ENCODE measurements at regions not wholly inside any gene's neighbourhood (a gene's known extent, or its start where the extent isn't known, plus 50 kb on each side); places are given as distances from the start of the nearest gene placed in this dataset.

DNA sequence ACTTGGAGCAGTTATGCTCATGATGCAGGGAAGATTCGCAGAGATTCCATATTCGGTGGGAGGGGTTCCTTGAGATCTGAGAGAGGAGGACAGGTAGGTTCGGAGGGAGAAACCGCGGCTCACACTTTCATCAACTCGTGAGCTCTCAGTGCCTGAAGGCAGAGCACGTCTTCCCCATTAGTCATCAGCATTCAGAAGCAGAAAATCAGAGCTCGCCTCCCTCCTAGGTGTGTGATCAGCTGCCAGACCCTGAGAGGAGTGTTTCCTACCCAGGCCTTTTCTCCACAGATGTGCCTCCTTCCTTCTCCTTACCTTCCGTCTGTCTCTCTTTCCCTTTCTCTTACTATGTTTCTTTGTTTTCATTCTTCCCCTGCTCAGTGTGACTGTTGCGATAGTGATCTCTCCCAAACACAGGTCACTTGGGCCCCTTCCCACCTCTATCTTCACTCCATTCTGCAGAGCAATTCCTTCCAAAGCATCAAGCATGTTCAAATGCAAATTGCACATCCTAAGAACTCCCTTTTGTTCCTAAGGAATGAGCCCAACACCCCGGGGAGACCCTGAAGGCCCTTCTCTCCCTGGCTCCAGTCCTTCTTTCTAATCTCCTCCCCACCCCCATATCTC lies 389.5 kb downstream of the UQCRFS1 start:
- Histone ChIP-seq H3K27me3 (ENCODE audit: control insufficient read depth, insufficient read depth, low read length) (no peaks in the 10 kb centered on the region), H3K4me3 (ENCODE audit: low read depth, low read length) (no peak overlapping the region), H3K36me3 (ENCODE audit: control insufficient read depth, insufficient read depth, low read length) (no peaks in the 10 kb centered on the region)
- FAIRE-seq (no peak), DNase-seq (ENCODE audit: low read depth) (peak; percentile 1)
- TF ChIP-seq, protein P1, sequence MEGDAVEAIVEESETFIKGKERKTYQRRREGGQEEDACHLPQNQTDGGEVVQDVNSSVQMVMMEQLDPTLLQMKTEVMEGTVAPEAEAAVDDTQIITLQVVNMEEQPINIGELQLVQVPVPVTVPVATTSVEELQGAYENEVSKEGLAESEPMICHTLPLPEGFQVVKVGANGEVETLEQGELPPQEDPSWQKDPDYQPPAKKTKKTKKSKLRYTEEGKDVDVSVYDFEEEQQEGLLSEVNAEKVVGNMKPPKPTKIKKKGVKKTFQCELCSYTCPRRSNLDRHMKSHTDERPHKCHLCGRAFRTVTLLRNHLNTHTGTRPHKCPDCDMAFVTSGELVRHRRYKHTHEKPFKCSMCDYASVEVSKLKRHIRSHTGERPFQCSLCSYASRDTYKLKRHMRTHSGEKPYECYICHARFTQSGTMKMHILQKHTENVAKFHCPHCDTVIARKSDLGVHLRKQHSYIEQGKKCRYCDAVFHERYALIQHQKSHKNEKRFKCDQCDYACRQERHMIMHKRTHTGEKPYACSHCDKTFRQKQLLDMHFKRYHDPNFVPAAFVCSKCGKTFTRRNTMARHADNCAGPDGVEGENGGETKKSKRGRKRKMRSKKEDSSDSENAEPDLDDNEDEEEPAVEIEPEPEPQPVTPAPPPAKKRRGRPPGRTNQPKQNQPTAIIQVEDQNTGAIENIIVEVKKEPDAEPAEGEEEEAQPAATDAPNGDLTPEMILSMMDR (IDR thresholded peaks at IDR 0.05; ENCODE audit: insufficient read depth, low read length, severe bottlenecking) = no peak

DNA sequence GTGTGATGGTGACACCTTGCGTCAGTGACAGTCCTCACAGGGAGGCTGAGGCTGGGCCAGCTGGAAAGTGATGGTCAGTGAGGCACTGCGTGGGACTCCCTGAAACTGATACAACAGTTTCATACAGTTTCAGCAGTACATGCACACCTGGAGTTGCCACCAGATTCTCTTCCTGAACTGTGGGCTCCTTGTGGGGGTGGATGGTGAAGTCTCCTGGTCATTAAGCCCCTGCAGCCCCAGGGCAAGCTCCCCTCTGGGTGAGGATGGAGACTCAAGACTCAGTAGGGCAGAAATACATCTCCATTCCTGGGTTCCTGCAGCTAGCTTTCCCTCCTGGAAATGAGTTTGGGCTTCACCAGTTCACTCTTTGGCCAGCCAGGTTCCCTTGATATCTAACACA lies 392.7 kb downstream of the UQCRFS1 start:
- Histone ChIP-seq H3K27me3 (ENCODE audit: control insufficient read depth, insufficient read depth, low read length) (no peaks in the 10 kb centered on the region), H3K36me3 (ENCODE audit: control insufficient read depth, insufficient read depth, low read length) (no peaks in the 10 kb centered on the region), H3K4me3 (ENCODE audit: low read depth, low read length) (no peak overlapping the region)
- no peak for DNase-seq (ENCODE audit: low read depth)
- FAIRE-seq = no peak
- TF ChIP-seq, protein P1 (IDR thresholded peaks at IDR 0.05; ENCODE audit: insufficient read depth, low read length, severe bottlenecking) = no peak

DNA sequence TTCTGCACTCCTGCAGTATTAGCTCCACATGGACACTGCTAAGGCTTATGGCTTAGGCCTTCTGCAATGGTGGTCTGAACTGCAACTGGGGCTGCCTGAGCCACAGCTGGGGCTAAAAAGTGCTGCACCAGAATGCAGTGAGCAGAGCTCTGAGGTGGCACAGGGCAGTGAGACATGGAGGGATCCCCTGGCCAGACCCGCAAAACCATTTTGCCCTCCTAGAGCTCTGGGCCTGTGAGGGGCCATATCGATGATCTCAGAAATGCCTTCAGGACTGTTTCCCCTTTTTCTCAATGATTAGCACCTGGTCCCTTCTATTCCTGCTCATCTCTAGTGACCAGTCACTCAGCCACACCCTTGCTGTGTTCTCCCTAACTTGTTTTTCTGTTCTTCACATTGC lies 397.7 kb downstream of the UQCRFS1 start:
- no peaks in the 10 kb centered on the region for H3K36me3 ChIP-seq (ENCODE audit: control insufficient read depth, insufficient read depth, low read length)
- H3K4me3 ChIP-seq (ENCODE audit: low read depth, low read length) = no peak overlapping the region
- FAIRE-seq (no peak), DNase-seq (ENCODE audit: low read depth) (no peak)
- TF ChIP-seq, protein P1 (IDR thresholded peaks at IDR 0.05; ENCODE audit: insufficient read depth, low read length, severe bottlenecking) = no peak
- H3K27me3 ChIP-seq (ENCODE audit: control insufficient read depth, insufficient read depth, low read length) = no peaks in the 10 kb centered on the region

DNA sequence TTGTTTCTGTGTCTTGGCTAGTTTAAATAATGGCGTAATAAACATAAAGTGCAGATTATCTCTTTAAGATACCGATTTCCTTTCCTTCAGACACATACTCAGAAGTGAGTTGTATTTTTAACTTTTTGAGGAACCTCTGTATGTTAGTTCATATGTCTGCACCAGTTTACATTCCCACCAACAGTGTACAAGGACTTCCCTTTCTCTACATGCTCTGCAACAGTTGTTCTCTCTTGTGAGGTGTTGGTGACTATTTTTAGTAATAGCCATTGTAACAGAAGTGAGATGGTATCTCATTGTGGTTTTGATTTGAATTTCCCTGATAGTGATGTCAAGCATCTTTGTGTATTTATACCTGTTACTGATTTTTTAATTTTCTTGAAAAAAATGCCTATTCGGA lies 418.6 kb downstream of the UQCRFS1 start:
- DNase-seq (ENCODE audit: low read depth) = no peak
- TF ChIP-seq, protein P1 (IDR thresholded peaks at IDR 0.05; ENCODE audit: insufficient read depth, low read length, severe bottlenecking) = no peak
- no peaks in the 10 kb centered on the region for H3K36me3 ChIP-seq (ENCODE audit: control insufficient read depth, insufficient read depth, low read length)
- H3K27me3 ChIP-seq (ENCODE audit: control insufficient read depth, insufficient read depth, low read length) = no peaks in the 10 kb centered on the region
- no peak overlapping the region for H3K4me3 ChIP-seq (ENCODE audit: low read depth, low read length)
- no peak for FAIRE-seq

DNA sequence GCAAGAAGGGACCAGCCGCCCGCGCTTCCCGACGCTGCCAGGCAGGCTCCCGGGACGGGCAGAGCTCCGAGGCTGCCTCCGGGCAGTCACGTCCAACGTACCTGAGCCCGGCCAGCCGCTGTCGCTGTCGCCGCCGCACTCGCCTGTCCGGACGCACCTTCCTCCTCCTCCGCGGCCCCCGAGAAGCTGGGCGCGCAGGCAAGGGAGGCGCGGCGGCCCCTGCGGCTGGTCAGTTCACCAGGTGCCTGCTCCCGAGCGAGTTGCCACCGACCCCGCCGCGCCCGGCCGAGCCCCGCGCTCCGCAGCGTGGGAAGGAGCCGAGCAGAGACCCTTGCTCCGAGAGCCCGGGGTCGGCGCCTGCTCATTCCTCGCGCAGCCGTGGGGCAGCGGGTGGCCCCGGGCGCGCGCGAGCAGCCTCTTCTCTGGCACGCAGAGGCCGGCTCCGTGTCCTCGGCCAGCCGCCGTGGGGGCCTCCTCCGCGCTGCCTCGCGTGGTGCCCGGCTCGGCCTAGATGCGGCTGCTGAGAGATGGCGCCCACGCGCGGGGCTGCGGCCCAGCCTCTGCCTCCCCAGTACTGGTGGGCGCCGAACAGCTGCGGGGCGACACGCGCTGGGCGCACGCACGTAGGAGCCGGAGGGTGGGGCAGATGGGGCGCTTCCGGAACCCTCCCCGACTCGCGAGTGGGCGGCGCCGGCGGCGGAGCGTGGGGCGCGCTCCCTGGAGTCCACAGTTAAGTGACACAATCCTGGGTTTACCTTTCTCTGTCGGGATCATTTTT lies 419.4 kb downstream of the UQCRFS1 start:
- H3K36me3 ChIP-seq (ENCODE audit: control insufficient read depth, insufficient read depth, low read length) = no peaks in the 10 kb centered on the region
- H3K27me3 ChIP-seq (ENCODE audit: control insufficient read depth, insufficient read depth, low read length) = no peaks in the 10 kb centered on the region
- no peak overlapping the region for H3K4me3 ChIP-seq (ENCODE audit: low read depth, low read length)
- FAIRE-seq (no peak), DNase-seq (ENCODE audit: low read depth) (no peak)
- TF ChIP-seq, protein P1 (IDR thresholded peaks at IDR 0.05; ENCODE audit: insufficient read depth, low read length, severe bottlenecking) = no peak

Measured in bronchial epithelial cell (primary cell).